ENCODE measurements at regions not wholly inside any gene's neighbourhood (a gene's known extent, or its start where the extent isn't known, plus 50 kb on each side); places are given as distances from the start of the nearest gene placed in this dataset.
"Not testable (repeated sequence)": the region's sequence is repeated elsewhere in the genome, so short reads cannot be mapped to it uniquely, and the experiment has no call there.

DNA sequence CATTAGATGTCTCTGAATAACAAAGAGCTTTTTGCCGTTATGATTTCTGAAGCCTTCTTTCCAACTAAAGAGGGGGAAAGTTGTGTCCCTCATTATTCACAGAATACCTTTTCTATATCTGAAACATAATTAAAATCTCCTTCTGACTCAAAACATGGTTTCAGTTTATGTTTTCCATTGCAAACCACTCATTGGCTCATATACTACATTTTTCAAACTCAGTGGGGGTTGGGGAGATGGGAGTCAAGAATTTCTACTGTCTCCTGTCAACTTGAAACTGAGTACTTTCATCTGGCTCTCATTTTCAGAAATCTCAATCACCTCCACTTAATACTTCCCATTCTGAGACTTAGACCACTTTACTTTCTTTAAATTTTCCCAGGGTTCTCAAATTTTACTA, 1839.5 kb upstream of the PCDH10 start:
- DNase-seq (ENCODE audit: low read depth): no peak

DNA sequence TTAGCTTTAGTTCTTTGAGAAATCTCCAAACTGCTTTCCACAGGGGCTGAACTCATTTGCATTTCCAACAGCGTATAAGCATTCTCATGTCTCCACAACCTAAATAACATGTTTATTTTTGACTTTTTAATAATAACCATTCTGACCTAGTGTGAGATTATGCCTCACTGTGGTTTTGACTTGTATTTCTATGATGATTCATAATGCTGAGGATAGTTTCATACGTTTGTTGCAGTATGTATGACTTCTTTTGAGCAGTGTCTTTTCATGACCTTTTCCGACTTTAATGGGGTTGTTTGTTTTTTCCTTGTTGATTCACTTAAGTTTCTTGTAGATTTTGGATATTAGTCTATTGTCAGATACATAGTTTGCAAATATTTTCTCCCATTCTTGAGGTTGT, 1833.0 kb upstream of the PCDH10 start:
- DNase-seq (ENCODE audit: low read depth): no peak

DNA sequence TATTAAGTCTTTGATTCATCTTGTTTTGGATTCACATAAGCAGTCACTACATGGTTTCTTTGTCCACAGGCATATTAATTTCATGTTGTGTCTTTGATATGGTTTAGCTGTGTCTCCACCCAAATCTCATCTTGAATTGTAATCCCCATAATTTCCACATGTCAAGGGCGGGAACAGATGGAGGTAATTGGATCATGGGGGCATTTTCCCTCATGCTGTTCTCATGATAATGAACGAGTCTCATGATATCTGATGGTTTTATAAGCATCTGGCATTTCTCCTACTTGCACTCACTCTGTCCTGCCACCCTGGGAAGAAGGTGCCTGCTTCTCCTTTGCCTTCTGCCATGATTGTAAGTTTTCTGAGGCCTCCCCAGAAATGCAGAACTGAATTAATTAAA, 1811.2 kb upstream of the PCDH10 start:
- DNase-seq (ENCODE audit: low read depth): no peak

DNA sequence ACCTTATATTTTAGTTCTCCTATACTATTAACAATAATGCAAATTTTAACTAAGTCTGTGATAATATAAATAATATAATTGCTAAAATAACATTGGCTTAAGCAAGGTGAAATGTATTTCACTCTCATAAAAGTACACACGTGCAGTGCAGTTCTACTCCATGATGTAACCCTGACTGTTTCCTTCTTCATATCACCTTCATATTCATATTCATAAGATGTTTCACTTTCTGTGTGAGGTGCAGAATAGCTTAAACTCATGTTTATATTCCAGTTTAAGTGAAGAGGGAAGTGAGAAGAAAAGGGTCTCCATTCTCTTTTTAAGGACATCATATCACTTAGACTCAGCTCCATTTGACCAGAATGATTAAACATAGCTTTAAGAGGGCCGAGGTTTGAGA, 1810.0 kb upstream of the PCDH10 start:
- DNase-seq (ENCODE audit: low read depth): no peak

DNA sequence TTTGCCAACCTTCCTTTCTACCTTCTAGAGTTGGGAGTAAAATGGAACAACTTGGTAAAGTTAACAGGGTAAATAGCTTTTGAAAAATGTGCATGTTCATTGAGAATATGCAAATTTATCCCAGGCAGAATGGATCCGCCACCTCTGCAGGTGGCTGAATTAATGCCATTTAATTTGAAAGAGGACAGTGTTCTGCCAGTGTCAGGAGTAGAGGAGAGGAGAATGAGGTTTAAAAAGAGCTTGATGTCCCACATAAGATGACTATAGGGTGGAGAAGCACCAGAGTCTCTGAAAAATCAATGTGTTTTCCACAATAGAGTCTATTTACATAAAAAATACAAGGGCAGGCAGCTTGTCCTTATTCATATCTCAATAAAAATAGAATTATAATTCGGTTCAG, 1804.3 kb upstream of the PCDH10 start:
- no peak for DNase-seq (ENCODE audit: low read depth)

DNA sequence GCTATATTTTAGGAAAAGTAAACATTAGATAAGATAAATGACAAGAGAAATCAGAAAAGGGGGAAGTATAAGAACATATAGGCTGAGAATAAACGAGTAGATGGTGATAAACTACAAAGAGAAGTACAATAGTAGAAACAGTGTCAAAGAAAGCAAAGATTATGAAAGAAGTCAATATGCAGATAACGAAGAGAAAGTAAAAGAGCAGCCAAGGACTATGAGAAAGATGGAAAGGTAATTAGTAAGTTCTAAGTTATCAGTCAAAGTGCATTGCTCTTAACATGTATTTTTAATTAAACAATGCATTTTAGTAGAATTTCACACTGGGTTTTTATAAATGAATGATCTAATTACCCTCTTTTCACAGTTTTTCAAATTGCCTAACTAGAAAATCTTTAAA, 1801.3 kb upstream of the PCDH10 start:
- no peak for DNase-seq (ENCODE audit: low read depth)

DNA sequence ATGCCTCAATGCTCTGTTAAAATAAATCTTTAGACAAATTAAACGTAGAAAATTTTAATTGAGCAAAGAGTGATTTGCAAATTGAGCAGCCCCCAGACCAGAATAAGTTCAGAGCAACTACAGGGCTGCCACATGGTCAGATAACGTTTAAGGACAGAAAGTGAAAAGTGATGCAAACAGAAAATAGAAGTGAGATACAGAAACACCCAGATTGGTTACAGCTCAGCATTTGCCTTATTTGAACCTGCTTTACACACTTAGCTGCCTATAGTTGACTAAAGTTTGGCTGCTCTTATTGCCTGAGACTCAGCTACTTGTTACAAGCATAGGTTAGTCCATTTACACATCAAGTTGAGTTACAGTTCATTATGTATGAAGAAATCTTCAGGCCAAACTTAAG, 1800.8 kb upstream of the PCDH10 start:
- no peak for DNase-seq (ENCODE audit: low read depth)

DNA sequence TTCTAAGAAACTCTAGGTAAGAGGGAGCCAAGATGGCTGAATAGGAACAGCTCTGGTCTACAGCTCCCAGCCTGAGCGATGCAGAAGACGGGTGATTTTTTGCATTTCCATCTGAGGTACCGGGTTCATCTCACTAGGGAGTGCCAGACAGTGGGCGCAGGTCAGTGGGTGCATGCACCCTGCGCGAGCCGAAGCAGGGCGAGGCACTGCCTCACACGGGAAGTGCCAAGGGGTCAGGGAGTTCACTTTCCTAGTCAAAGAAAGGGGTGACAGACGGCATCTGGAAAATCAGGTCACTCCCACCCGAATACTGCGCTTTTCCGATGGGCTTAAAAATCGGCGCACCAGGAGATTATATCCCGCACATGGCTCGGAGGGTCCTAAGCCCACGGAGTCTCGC, 1796.7 kb upstream of the PCDH10 start:
- not testable (repeated sequence) for DNase-seq (ENCODE audit: low read depth)

DNA sequence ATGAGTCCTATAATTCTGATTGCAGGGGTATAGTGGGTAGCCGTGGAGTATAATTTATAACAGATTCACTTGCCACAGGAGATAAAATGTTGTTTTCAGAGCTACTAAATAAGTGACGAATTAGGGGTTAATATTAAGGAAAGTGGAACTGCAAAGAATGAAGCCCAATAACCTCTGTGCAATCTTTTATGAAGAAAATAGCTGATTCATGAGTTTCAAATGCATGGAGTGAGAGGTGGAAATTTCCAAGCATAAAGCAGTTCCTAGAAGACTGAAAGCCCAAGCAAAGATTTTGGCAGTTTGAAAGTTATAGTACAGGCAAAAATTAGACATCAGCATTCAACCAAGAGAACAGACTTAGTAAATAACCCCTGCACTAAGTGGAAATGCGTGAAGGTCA, 1782.4 kb upstream of the PCDH10 start:
- no peak for DNase-seq (ENCODE audit: low read depth)

DNA sequence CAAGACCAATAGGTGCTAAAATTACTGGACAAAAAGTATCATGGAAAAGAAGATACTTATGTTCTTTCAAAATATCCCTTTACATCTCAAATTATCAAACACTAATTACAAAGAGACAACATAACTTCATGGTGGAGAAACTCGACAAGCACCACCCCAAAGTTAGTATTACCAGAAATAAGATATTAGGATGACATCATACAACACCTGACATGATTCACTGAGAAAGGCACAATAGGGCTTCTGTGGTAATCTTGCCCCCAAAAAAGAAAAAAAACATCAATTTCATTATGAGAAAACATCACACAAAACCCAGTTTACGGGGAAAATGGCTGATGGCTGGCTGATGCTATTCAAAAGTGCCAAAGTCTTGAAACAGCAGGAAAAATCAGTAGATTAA, 1781.7 kb upstream of the PCDH10 start:
- no peak for DNase-seq (ENCODE audit: low read depth)

DNA sequence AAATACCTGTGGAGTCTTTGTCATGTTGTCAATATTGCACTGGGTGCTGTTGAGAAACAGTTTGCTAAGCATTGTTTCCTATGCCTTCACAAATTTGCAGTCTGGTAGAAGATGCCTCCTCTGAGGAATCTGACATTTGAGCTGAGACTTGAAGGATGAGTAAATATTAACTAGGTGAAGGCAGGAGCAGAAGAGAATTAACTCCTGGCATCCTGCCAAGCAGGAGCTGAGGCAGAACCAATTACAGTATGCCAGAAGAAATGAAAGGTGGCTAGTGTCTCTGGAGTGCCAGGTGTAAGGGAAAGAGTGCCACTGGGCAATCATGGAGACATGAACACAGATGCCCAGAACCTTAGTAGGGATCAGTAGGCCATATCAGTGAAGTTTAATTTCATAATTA, 1778.2 kb upstream of the PCDH10 start:
- no peak for DNase-seq (ENCODE audit: low read depth)

DNA sequence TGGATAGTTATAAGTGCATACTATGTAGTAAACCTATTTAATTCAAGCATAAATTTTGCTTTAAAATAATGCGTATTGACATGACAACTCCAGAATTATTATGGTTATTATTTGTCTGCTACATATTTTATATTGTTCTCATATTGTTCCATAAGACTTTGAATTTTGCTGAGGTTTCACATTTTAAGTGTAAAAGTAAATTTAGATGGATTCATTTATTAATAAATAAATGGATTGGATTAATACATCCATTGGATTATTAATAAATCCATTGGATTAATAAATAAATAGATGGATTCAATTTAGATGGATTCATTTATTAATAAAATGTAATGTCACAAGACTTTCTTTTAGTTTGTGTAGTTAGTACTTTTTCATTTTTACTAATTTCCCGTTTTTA, 1768.0 kb upstream of the PCDH10 start:
- DNase-seq (ENCODE audit: low read depth): no peak

DNA sequence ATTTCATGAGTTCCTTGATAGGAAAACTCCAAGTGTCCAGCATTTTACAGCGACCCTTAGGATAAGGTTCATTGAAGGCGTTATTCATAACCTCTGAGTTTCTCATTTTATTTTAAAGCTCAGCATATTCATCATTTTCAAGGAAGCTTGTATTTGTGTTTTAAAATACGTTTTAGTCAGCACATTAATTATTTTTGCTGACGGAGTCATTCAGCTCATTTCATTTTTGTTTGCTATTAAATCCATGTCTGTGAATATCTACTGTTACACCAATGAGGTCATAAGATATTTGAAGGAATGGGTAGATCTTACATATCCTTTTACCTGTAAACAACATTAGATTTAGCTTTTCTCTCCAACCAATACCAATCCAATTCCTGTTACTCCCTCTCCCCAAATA, 1766.3 kb upstream of the PCDH10 start:
- DNase-seq (ENCODE audit: low read depth): no peak

DNA sequence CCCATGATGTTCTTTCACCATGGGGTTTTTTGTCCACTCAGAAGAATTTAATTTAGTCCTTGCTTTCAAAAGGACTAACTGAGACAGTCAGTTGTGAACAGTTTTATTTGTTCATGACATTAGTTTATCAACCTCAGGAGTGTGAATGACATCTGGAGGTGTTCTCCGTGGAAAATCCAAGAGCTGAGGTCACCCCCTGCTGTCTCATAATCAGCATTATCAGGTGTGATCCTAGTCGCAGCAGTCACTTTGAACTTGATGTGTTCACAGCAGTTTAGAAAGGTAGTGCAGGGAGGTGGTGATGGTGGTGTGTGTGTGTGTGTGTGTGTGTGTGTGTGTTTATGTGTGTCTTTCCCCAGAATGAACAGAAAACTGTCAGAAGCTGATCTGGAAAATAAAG, 1760.8 kb upstream of the PCDH10 start:
- DNase-seq (ENCODE audit: low read depth): no peak

DNA sequence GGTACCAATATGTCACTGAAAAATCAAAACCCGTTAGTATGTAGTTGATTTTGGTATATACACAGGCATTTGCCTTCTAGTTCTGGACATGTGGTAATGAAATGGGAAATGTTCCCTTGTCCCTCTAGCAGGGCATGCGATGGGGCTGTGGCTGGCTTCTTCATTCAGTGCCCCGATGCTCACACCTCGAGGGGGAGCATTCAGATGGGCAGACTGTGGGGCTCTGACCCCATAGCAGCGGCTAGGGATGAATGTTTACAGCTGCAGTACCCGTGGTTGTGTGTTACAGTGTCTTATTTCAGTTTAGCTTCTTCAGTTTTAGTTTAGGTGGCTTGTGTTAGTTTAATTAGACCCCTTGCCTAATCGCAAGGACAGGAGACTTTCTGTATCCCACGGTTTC, 1741.0 kb upstream of the PCDH10 start:
- no peak for DNase-seq (ENCODE audit: low read depth)

DNA sequence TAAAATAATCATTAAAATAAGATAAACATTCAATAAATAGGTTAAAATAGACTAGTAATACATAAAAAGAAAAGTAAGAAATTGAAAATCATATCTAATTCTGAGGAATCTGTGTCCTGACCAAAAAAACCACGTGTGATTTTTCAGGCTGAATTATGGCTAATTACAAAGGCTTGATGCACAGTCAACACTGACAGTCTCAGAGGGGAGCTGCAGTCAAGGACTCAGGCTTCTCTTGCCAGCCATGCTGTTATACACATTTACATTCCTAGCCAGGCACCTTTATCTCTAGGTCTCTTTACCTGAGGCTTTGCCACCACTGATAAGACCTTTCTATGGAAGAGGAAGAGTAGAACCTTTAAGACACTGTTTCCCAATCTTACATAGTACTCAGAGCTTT, 1737.7 kb upstream of the PCDH10 start:
- no peak for DNase-seq (ENCODE audit: low read depth)

DNA sequence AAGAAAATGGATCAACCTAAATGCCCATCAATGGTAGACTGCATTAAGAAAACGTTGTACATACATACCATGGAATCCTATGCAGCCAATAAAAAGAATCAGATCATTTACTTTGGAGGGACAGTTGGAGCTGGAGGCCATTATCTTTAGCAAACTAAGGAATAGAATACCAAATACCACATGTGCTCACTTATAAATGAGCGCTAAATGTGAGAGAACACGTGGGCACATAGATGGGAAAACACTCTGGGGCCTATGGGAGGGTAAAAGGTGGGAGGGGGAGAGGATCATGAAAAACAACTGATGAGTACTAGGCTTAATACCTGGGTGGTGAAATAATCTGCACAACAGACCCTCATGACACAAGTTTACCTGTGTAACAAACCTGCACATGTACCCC, 1729.9 kb upstream of the PCDH10 start:
- no peak for DNase-seq (ENCODE audit: low read depth)

DNA sequence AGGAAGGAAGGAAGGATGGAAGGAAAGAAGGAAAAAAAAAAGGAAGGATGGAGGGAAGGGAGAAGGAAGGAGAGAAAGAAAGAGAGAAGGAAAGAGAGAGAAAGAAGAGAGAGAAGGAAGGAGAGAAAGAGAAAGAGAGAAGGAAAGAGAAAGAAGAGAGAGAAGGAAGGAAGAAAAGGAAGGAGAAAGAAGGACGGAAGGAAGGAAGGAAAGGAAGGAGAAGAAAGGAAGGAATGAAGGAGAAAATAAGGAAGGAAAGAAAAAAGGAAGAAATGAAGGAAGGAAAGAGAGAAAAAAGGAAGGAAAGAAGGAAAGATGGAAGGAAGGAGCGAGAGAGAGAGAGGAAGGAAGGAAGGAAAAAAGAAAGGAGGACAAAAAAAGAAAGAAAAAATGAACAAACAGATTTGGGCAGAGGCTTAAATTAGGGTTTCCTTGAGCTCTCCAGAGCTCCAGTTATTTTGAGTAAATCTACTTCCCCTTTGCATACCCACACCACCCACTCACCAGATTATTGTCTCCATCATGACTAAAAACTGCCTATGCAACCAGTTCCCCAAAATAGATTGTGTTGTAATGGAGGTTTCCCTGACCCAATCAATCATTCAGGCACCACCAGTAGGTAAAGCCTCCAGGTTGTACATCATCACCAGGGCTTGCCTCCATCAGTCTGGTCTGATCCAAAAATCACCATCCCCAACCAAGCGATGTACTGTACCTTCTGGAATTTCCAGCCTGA, 1722.9 kb upstream of the PCDH10 start:
- no peak for DNase-seq (ENCODE audit: low read depth)

DNA sequence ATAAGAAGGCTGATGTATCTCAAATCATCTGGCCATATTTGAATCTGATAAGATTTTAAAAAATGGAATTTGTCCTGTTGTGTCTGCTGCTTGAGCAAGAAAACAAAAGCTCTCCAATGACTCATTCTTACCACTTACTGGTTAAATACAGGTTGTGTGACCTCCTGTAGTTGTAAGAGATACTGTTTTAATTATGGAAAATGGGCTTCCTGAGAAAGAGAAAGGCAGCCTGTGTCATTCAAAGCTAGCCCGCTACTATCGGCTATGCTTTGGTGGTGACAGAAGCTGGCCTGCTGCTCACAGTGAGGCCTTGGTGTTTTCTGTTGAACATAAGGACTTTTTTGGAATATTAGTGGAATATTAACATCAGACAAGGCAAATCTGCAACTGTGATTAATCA, 1722.1 kb upstream of the PCDH10 start:
- no peak for DNase-seq (ENCODE audit: low read depth)

DNA sequence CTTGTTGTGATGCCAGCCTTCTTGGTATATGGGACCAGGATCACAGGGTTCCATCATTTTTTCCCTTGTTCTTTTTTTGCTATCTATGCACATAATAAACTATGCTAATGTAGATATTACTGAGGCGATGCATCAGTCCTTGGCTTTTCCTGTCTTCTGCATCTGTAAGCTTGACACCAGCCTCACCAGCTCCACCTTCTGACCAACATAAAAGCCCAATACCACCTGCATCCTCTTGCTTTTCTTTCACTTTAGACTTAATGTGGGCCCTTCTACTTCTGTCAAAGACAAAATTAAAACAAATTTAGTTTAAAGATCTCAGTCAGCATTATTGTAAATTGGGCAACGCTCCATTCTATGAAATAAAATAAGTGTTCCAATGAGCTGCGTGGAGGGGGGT, 1718.8 kb upstream of the PCDH10 start:
- DNase-seq (ENCODE audit: low read depth): no peak

DNA sequence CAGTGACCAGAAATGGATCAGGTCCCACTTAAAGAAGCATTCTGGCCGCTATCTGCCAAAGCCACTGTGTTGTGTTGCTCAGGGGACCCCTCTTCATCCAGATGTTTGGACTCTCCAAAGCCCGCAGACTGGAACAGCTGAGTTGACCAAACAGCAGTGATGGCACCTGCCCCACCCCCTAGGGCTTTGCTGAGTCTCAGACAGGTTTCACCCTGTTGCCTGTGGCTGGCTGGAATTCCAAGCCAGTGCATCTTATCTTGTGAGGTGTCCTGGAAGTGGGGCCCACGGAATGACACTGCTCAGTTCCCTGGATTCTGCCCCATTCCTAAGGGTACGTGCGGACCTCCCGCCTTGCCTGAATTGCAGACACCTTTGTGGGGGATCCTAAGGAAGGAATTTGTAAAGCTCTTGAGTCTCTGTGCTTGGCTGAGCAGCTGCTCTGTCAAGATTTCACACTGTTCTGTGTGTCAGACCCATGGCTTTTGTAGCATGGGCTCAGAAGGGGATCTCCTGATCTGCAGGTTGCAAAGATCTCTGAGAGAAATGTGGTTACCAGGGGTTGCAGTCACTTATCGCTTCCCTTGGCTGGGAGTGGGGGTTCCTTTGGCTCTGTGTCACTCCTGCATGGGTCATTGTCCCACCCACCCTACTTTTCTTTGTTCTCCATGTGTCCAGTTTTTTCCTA, 1707.9 kb upstream of the PCDH10 start:
- no peak for DNase-seq (ENCODE audit: low read depth)

DNA sequence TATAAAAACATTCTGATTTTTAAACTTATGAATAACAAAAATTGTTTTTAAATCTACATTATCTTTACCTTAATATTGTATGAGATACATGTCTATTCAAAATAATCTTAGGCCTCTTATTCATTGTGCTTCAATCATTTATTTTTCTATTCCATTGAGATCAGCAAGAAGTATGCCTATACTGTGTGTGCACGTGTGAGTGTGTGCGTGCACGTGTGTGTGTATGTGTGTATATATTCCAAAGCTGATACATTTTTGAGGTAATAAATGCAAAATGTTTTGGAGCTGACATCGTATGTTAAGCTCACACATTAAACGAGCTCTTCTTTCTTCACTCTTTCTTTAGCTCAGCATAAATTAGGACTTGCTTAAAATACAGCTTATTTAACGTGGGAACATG, 1701.2 kb upstream of the PCDH10 start:
- DNase-seq (ENCODE audit: low read depth): no peak

DNA sequence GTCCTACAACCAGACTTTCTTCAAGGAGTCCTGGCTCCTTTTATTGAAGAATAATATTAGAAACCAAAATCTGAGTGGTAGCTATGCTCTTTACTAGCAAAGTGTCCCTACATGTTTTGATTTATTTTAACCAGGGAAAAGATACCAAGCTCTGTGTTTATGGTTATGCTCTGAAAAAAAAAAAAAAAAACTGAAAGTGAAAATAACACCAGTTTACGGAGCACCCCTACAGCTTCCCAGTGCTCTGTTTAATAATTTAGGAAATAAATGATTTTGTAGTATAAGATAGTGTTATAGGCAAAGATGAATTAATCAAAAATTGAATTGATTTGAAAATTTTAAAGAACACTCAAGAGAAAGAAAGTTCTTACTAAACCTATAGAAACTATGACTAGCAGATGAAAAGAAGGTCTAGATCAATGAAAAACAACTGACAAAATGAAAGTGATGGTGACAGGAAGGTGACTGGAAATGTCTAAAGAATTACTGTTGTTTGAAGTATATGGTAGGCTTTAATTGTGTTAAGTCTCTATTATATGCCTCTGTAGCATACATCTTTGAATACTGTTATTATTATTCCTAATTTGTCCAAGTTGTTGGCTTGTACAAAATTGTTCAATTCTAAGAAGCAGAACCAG, 1698.4 kb upstream of the PCDH10 start:
- DNase-seq (ENCODE audit: low read depth): no peak

Measured in fibroblast of the conjunctiva (primary cell).